A673 (cell line): ENCODE measurements at regions not wholly inside any gene's neighbourhood (a gene's known extent, or its start where the extent isn't known, plus 50 kb on each side); places are given as distances from the start of the nearest gene placed in this dataset.

Experiments used
- CTCF ChIP-seq: fragments of 300-800, 200-600 bp; sonication (generic); conservative IDR thresholded peaks from 2 replicates; pipeline ENCODE4 v1.5.1; 2017; ENCODE audit warnings: low read depth, mild to moderate bottlenecking, antibody characterized with exemption, low read length, moderate library complexity, mixed read lengths
- EZH2 ChIP-seq: fragments of 200-600 bp; sonication (generic); IDR thresholded peaks from 2 replicates; pipeline ENCODE4 v1.6.1; 2017; ENCODE audit warnings: borderline replicate concordance, low read depth, mild to moderate bottlenecking, mixed read lengths, antibody characterized with exemption, low read length; ENCODE audit not compliant: poor library complexity, severe bottlenecking

GRCh38 chr16:52929478-52930400 is 123.0 kb downstream of the CHD9NB start:
- TF ChIP-seq CTCF (no peak), EZH2 (no peak)
